ENCODE measurements at regions not wholly inside any gene's neighbourhood (a gene's known extent, or its start where the extent isn't known, plus 50 kb on each side); places are given as distances from the start of the nearest gene placed in this dataset.

GRCh38 chr10:109359316-109359715 is 564.0 kb downstream of the XPNPEP1 start:
- intact Hi-C loops (cut with DNase I; ENCODE audit: low total_unique reads): no loop called here
- no peaks in the 10 kb centered on the region for H3K9me3 ChIP-seq
- no peak overlapping the region for H3K27ac ChIP-seq
- H3K36me3 ChIP-seq: no peaks in the 10 kb centered on the region
- no peaks in the 10 kb centered on the region for H3K27me3 ChIP-seq
- TF ChIP-seq CTCF (IDR thresholded peaks at IDR 0.05): no peak
- DNase-seq: no peak
- H3K4me3 ChIP-seq: no peak overlapping the region
- no peaks in the 10 kb centered on the region for H3K4me1 ChIP-seq

GRCh38 chr10:109358325-109358724 is 565.0 kb downstream of the XPNPEP1 start:
- Histone ChIP-seq H3K4me3 (no peak overlapping the region), H3K4me1 (no peaks in the 10 kb centered on the region), H3K36me3 (no peaks in the 10 kb centered on the region), H3K27me3 (no peaks in the 10 kb centered on the region), H3K9me3 (no peaks in the 10 kb centered on the region), H3K27ac (no peak overlapping the region)
- no peak for DNase-seq
- no peak for TF ChIP-seq CTCF (IDR thresholded peaks at IDR 0.05)
- intact Hi-C loops (cut with DNase I; ENCODE audit: low total_unique reads): no loop called here

- Histone ChIP-seq H3K27ac (no peak overlapping the region), H3K9me3 (peaks cover 0 to 11% (median 0%) of the 10 kb centered on the region in 3 donors), H3K4me3 (no peak overlapping the region), H3K36me3 (no peaks in the 10 kb centered on the region), H3K4me1 (no peaks in the 10 kb centered on the region), H3K27me3 (no peaks in the 10 kb centered on the region)
- DNase-seq: no peak
- intact Hi-C loops (cut with DNase I; ENCODE audit: low total_unique reads): no loop called here
- TF ChIP-seq CTCF (IDR thresholded peaks at IDR 0.05): no peak
These were observed 575.0 kb downstream of the XPNPEP1 start for GRCh38 chr10:109348324-109348723.

GRCh38 chr10:109343293-109343692 is 580.0 kb downstream of the XPNPEP1 start:
- intact Hi-C loops (cut with DNase I; ENCODE audit: low total_unique reads): no loop called here

GRCh38 chr10:109341986-109342385 is 581.3 kb downstream of the XPNPEP1 start:
- intact Hi-C loops (cut with DNase I; ENCODE audit: low total_unique reads): no loop called here
- no peaks in the 10 kb centered on the region for H3K27me3 ChIP-seq
- no peak for TF ChIP-seq CTCF (IDR thresholded peaks at IDR 0.05)
- no peaks in the 10 kb centered on the region for H3K4me1 ChIP-seq
- no peaks in the 10 kb centered on the region for H3K36me3 ChIP-seq
- no peak for DNase-seq
- no peak overlapping the region for H3K4me3 ChIP-seq
- H3K27ac ChIP-seq: no peak overlapping the region
- no peaks in the 10 kb centered on the region for H3K9me3 ChIP-seq

More at GRCh38 chr10:109343293-109343692, 580.0 kb downstream of the XPNPEP1 start:
- no peak for DNase-seq
- no peak for TF ChIP-seq CTCF (IDR thresholded peaks at IDR 0.05)
- Histone ChIP-seq H3K9me3 (no peaks in the 10 kb centered on the region), H3K27me3 (no peaks in the 10 kb centered on the region), H3K27ac (no peak overlapping the region), H3K36me3 (no peaks in the 10 kb centered on the region), H3K4me1 (no peaks in the 10 kb centered on the region), H3K4me3 (no peak overlapping the region)

- no peaks in the 10 kb centered on the region for H3K27me3 ChIP-seq
- H3K9me3 ChIP-seq: no peaks in the 10 kb centered on the region
- H3K27ac ChIP-seq: no peak overlapping the region
- no peak for TF ChIP-seq CTCF (IDR thresholded peaks at IDR 0.05)
- intact Hi-C loops (cut with DNase I; ENCODE audit: low total_unique reads): no loop called here
- no peaks in the 10 kb centered on the region for H3K36me3 ChIP-seq
- no peak for DNase-seq
- H3K4me3 ChIP-seq: no peak overlapping the region
- H3K4me1 ChIP-seq: no peaks in the 10 kb centered on the region
These were observed 595.3 kb downstream of the XPNPEP1 start for GRCh38 chr10:109328001-109328400.
